SH-SY5Y (cell line): ENCODE measurements at regions not wholly inside any gene's neighbourhood (a gene's known extent, or its start where the extent isn't known, plus 50 kb on each side); places are given as distances from the start of the nearest gene placed in this dataset.

Experiments used
- GATA2 ChIP-seq: IDR thresholded peaks from 2 replicates; pipeline ENCODE4 v1.6.1; 2011; ENCODE audit warnings: mild to moderate bottlenecking, low read depth, low read length
- GATA3 ChIP-seq: IDR thresholded peaks from 2 replicates; pipeline ENCODE4 v1.6.1; 2011; ENCODE audit warnings: low read depth, mild to moderate bottlenecking, low read length, moderate library complexity

- no peak for TF ChIP-seq GATA2
- no peak for TF ChIP-seq GATA3
These were observed 715.3 kb upstream of the CXADR start for GRCh38 chr21:16797540-16797939.
